ENCODE measurements at regions not wholly inside any gene's neighbourhood (a gene's known extent, or its start where the extent isn't known, plus 50 kb on each side); places are given as distances from the start of the nearest gene placed in this dataset.

DNA sequence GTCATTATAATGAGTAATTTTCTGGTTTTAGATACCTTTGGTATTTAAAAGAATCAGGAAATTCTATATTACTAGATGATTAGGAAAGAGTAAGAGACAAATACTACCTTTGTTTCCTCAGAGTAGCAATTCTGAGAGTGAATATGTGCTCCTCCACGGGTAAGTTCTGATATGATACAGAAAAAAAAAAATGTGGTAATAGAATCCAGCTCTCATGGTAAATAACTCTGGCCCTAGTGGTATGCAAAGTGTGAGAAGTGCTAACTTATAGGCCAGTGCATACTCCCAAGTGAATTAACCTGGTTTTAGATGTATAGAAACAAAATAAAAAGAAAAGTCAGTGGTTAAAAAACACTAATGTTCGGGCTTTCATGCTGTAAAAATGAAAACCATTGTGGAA lies 512.6 kb upstream of the SEMA3D start:
- WGBS, 2 donors: 77 to 86% methylated on average over 2 of the region's 2 CpGs
- intact Hi-C loops (cut with DNase I; ENCODE audit: low total_unique reads): no loop called here
- no peaks in the 10 kb centered on the region for H3K27me3 ChIP-seq
- H3K36me3 ChIP-seq (ENCODE audit: low read depth, missing control alignments): no peaks in the 10 kb centered on the region
- no peaks in the 10 kb centered on the region for H3K9me3 ChIP-seq
- H3K27ac ChIP-seq: no peak overlapping the region
- TF ChIP-seq POLR2A (IDR thresholded peaks at IDR 0.05): no peak
- TF ChIP-seq, protein P1, sequence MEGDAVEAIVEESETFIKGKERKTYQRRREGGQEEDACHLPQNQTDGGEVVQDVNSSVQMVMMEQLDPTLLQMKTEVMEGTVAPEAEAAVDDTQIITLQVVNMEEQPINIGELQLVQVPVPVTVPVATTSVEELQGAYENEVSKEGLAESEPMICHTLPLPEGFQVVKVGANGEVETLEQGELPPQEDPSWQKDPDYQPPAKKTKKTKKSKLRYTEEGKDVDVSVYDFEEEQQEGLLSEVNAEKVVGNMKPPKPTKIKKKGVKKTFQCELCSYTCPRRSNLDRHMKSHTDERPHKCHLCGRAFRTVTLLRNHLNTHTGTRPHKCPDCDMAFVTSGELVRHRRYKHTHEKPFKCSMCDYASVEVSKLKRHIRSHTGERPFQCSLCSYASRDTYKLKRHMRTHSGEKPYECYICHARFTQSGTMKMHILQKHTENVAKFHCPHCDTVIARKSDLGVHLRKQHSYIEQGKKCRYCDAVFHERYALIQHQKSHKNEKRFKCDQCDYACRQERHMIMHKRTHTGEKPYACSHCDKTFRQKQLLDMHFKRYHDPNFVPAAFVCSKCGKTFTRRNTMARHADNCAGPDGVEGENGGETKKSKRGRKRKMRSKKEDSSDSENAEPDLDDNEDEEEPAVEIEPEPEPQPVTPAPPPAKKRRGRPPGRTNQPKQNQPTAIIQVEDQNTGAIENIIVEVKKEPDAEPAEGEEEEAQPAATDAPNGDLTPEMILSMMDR (IDR thresholded peaks at IDR 0.05): no peak
- H3K4me1 ChIP-seq: no peaks in the 10 kb centered on the region
- no peak for DNase-seq
- H3K4me3 ChIP-seq: no peak overlapping the region

DNA sequence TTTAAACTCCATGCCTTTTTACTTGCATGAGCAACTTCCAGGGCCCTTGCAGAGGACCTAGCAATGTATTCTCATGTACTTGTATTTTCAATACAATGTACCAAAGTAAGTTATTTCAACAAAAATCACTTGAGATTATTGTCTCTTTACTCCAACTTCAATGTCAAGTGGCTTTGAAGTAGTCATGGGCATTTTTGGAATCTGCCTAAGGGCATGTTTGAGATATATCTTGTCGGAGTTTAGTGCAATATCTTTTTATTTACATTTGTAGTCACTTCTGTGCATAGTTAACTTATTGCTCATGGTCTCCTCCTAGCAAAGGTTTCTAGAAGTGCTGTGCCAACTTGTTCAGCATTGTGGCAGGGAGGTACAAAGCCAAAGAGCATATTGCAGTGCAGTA lies 508.7 kb upstream of the SEMA3D start:
- no peak for TF ChIP-seq POLR2A (IDR thresholded peaks at IDR 0.05)
- TF ChIP-seq, protein P1 (IDR thresholded peaks at IDR 0.05): no peak
- no peak overlapping the region for H3K27ac ChIP-seq
- H3K9me3 ChIP-seq: no peaks in the 10 kb centered on the region
- no peak for DNase-seq
- no peaks in the 10 kb centered on the region for H3K36me3 ChIP-seq (ENCODE audit: low read depth, missing control alignments)
- WGBS, 2 donors: 75 to 80% methylated on average over 1 of the region's 1 CpG
- intact Hi-C loops (cut with DNase I; ENCODE audit: low total_unique reads): no loop called here
- no peak overlapping the region for H3K4me3 ChIP-seq
- H3K27me3 ChIP-seq: no peaks in the 10 kb centered on the region
- no peaks in the 10 kb centered on the region for H3K4me1 ChIP-seq

DNA sequence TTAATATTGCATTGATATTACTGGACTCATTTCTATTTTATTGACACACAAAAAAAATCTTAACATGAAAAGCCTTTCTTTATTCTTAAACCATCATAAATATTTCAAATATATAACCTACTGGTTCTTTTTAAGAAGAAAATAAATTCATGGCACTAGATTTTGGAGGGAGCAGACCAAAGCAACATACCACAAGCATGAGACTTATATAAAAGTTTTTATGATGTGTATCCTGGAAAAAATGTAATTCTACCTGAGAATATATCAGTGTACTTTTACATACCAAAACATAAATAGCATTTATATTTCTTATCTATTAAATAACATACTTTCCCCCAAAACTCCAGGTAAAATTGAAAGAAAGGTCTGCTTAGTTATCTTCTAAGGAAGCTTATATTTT lies 508.2 kb upstream of the SEMA3D start:
- intact Hi-C loops (cut with DNase I; ENCODE audit: low total_unique reads): no loop called here
- no peaks in the 10 kb centered on the region for H3K9me3 ChIP-seq
- TF ChIP-seq, protein P1 (IDR thresholded peaks at IDR 0.05): no peak
- no peaks in the 10 kb centered on the region for H3K27me3 ChIP-seq
- no peak for DNase-seq
- no peaks in the 10 kb centered on the region for H3K36me3 ChIP-seq (ENCODE audit: low read depth, missing control alignments)
- H3K4me3 ChIP-seq: no peak overlapping the region
- H3K27ac ChIP-seq: no peak overlapping the region
- H3K4me1 ChIP-seq: no peaks in the 10 kb centered on the region

DNA sequence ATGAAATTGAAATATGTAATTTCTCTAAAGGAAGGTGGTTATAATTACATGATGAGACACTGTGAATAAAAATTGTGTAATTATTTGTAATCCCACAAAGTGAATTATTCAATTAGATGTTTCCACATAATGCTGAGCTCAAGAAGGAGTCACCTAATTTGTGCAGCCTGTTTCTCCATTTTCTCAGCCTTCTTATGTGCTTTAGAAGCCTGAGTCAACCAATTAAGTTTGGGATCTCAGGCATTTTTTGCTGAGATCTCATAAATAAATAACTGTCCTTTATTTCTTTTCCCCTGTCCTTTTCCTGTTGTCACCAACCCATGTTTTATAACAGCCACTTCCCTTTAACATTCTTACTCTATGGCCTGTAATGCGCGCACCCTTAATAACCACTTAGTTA lies 506.5 kb upstream of the SEMA3D start:
- Histone ChIP-seq H3K4me3 (no peak overlapping the region), H3K9me3 (no peaks in the 10 kb centered on the region), H3K36me3 (ENCODE audit: low read depth, missing control alignments) (no peaks in the 10 kb centered on the region), H3K27ac (no peak overlapping the region), H3K4me1 (no peaks in the 10 kb centered on the region), H3K27me3 (no peaks in the 10 kb centered on the region)
- 95 to 96% methylated on average over 2 of the region's 2 CpGs for WGBS, 2 donors
- intact Hi-C loops (cut with DNase I; ENCODE audit: low total_unique reads): no loop called here
- DNase-seq: no peak
- no peak for TF ChIP-seq POLR2A (IDR thresholded peaks at IDR 0.05)
- TF ChIP-seq, protein P1 (IDR thresholded peaks at IDR 0.05): no peak

DNA sequence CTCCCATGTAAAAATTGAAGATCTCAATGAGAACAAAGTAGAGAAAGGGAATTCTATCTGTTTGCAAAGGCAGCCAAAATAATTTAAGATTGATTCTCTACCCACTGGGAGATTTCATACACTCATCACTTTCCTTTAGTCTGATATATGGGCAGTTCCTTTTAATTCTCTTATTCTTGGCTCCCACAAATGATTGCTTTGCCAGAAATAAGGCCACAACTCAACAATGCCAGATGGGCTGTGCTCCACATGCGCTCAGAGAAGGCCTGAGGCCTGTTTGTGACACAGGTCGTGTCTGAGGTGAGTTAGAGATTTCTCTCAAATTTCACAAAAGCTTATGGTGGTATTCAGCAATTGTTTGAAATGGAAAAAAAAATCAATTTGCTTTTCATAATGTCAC lies 501.9 kb upstream of the SEMA3D start:
- H3K9me3 ChIP-seq: no peaks in the 10 kb centered on the region
- intact Hi-C loops (cut with DNase I; ENCODE audit: low total_unique reads): no loop called here
- no peaks in the 10 kb centered on the region for H3K36me3 ChIP-seq (ENCODE audit: low read depth, missing control alignments)
- H3K4me3 ChIP-seq: no peak overlapping the region
- H3K4me1 ChIP-seq: no peaks in the 10 kb centered on the region
- no peak overlapping the region for H3K27ac ChIP-seq
- no peak for DNase-seq
- TF ChIP-seq, protein P1 (IDR thresholded peaks at IDR 0.05): no peak
- no peak for TF ChIP-seq POLR2A (IDR thresholded peaks at IDR 0.05)
- WGBS, 2 donors: 61 to 73% methylated on average over 2 of the region's 2 CpGs
- H3K27me3 ChIP-seq: no peaks in the 10 kb centered on the region
